ENCODE measurements at regions not wholly inside any gene's neighbourhood (a gene's known extent, or its start where the extent isn't known, plus 50 kb on each side); places are given as distances from the start of the nearest gene placed in this dataset.
"Not testable (repeated sequence)": the region's sequence is repeated elsewhere in the genome, so short reads cannot be mapped to it uniquely, and the experiment has no call there.

DNA sequence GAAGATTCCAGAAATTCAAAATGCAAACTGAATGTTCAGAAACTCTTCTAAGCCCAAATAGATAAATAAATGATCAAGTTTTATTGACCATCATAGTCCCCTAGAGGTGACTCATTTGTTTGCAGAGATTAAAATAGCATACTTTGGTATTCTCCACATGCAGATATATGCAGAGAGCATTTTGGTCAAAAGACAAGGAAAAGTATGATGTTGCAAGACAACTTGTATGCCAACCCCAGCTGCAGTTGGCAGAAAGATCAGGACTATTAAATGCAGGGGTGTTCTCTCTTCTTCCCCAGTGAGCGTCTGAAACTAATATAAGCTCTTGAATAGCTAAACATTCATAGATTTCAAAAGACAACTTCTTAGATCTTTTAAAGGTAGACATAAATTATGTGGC lies 404.9 kb downstream of the LTN1 start:
- Histone ChIP-seq H3K4me2 (replicated peaks; ENCODE audit: extremely low read depth, low read length, poor library complexity, severe bottlenecking) (no peak overlapping the region), H3K9ac (ENCODE audit: insufficient read depth, low read length, poor library complexity, severe bottlenecking) (no peak overlapping the region), H3K27me3 (ENCODE audit: control insufficient read depth in 2 of 2, insufficient read depth in 2 of 2, low read length in 2 of 2) (no peaks in the 10 kb centered on the region), H4K20me1 (ENCODE audit: insufficient read depth, low read length) (no peaks in the 10 kb centered on the region), H3K4me3 (replicated peaks in 1 of 3; ENCODE audit: low read depth in 2 of 3, low read length in 3 of 3) (no peak overlapping the region), H3K4me1 (ENCODE audit: control insufficient read depth in 1 of 2, insufficient read depth in 2 of 2, low read length in 2 of 2) (no peaks in the 10 kb centered on the region), H2AFZ (ENCODE audit: insufficient read depth, low read depth, low read length, poor library complexity, severe bottlenecking) (no peak overlapping the region), H3K9me3 (replicated peaks in 1 of 2; ENCODE audit: control insufficient read depth in 1 of 2, insufficient read depth in 1 of 2, low read length in 2 of 2) (no peaks in the 10 kb centered on the region), H3K79me2 (ENCODE audit: insufficient read depth, low read length) (no peaks in the 10 kb centered on the region), H3K27ac (ENCODE audit: low read depth in 1 of 2, low read length in 2 of 2) (no peak overlapping the region), H3K36me3 (replicated peaks in 1 of 2; ENCODE audit: control insufficient read depth in 1 of 2, insufficient read depth in 2 of 2, low read length in 2 of 2) (no peaks in the 10 kb centered on the region)
- Mint-ChIP-seq H3K9me3 (peaks cover 0 to 1% (median 0%) of the 10 kb centered on the region in 7 donors), H3K36me3 (no peaks in the 10 kb centered on the region), H3K4me1 (no peaks in the 10 kb centered on the region), H3K27me3 (ENCODE audit: low read depth in 3 of 3) (no peaks in the 10 kb centered on the region), H3K27ac (no peak overlapping the region), H3K4me3 (no peak overlapping the region)
- no peak for DNase-seq
- TF ChIP-seq, protein P1, sequence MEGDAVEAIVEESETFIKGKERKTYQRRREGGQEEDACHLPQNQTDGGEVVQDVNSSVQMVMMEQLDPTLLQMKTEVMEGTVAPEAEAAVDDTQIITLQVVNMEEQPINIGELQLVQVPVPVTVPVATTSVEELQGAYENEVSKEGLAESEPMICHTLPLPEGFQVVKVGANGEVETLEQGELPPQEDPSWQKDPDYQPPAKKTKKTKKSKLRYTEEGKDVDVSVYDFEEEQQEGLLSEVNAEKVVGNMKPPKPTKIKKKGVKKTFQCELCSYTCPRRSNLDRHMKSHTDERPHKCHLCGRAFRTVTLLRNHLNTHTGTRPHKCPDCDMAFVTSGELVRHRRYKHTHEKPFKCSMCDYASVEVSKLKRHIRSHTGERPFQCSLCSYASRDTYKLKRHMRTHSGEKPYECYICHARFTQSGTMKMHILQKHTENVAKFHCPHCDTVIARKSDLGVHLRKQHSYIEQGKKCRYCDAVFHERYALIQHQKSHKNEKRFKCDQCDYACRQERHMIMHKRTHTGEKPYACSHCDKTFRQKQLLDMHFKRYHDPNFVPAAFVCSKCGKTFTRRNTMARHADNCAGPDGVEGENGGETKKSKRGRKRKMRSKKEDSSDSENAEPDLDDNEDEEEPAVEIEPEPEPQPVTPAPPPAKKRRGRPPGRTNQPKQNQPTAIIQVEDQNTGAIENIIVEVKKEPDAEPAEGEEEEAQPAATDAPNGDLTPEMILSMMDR (IDR thresholded peaks at IDR 0.05): no peak
- intact Hi-C loops (cut with micrococcal nuclease): no loop called here
- no CpG with 5 or more reads among the region's 1 CpG for WGBS (ENCODE audit: insufficient coverage)

DNA sequence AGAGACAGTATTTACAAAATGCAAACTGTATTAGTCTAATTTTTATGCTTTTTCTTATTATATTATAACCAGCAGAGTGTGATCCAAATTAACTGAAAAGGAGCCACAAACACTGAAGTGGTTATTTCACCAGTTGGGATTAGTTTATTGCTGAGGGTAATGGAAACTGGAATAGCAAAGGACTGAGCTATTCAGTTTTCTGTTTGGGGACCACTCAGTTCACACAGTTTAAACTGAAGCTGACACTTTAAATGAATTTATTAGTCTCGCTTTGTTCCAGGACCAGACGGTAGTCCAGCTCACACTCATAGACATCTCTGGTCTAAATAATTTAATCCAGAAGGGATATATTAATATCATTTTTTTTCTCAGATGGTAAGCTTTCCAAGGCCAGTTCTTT lies 410.7 kb downstream of the LTN1 start:
- Mint-ChIP-seq H3K27ac (no peak overlapping the region), H3K27me3 (ENCODE audit: low read depth in 3 of 3) (no peaks in the 10 kb centered on the region), H3K36me3 (no peaks in the 10 kb centered on the region), H3K4me1 (no peaks in the 10 kb centered on the region), H3K9me3 (peaks cover 0 to 3% (median 0%) of the 10 kb centered on the region in 7 donors), H3K4me3 (no peak overlapping the region)
- Histone ChIP-seq H3K36me3 (replicated peaks in 1 of 2; ENCODE audit: control insufficient read depth in 1 of 2, insufficient read depth in 2 of 2, low read length in 2 of 2) (no peaks in the 10 kb centered on the region), H3K4me3 (replicated peaks in 1 of 3; ENCODE audit: low read depth in 2 of 3, low read length in 3 of 3) (no peak overlapping the region), H3K79me2 (ENCODE audit: insufficient read depth, low read length) (no peaks in the 10 kb centered on the region), H3K9me3 (replicated peaks in 1 of 2; ENCODE audit: control insufficient read depth in 1 of 2, insufficient read depth in 1 of 2, low read length in 2 of 2) (no peaks in the 10 kb centered on the region), H3K4me1 (ENCODE audit: control insufficient read depth in 1 of 2, insufficient read depth in 2 of 2, low read length in 2 of 2) (no peaks in the 10 kb centered on the region), H2AFZ (ENCODE audit: insufficient read depth, low read depth, low read length, poor library complexity, severe bottlenecking) (no peak overlapping the region), H3K27me3 (ENCODE audit: control insufficient read depth in 2 of 2, insufficient read depth in 2 of 2, low read length in 2 of 2) (no peaks in the 10 kb centered on the region), H3K27ac (ENCODE audit: low read depth in 1 of 2, low read length in 2 of 2) (no peak overlapping the region), H4K20me1 (ENCODE audit: insufficient read depth, low read length) (no peaks in the 10 kb centered on the region), H3K4me2 (replicated peaks; ENCODE audit: extremely low read depth, low read length, poor library complexity, severe bottlenecking) (no peak overlapping the region), H3K9ac (ENCODE audit: insufficient read depth, low read length, poor library complexity, severe bottlenecking) (no peak overlapping the region)
- intact Hi-C loops (cut with micrococcal nuclease): no loop called here
- no CpG with 5 or more reads among the region's 2 CpGs for WGBS (ENCODE audit: insufficient coverage)
- no peak for DNase-seq
- TF ChIP-seq, protein P1 (IDR thresholded peaks at IDR 0.05): no peak

DNA sequence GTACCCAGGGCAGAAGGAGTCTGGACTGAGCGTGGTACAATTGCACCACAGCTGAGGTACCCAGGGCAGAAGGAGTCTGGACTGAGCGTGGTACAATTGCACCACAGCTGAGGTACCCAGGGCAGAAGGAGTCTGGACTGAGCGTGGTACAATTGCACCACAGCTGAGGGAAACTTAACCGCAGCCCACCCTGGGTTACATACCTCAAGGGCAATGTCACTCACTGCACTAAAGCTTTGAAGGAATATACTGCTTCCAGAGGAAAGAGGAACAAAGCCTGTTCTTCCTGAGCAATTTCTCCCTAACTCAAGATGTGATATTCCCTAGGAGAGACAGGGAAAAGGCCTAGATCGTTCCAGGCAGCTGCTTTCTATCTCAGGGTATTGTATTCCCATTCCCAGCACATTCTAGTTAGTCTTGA lies 411.4 kb downstream of the LTN1 start:
- DNase-seq; H3K27me3 Mint-ChIP-seq (ENCODE audit: low read depth in 3 of 3); H3K9me3 Mint-ChIP-seq; H3K9me3 ChIP-seq (replicated peaks in 1 of 2; ENCODE audit: control insufficient read depth in 1 of 2, insufficient read depth in 1 of 2, low read length in 2 of 2); H3K4me3 Mint-ChIP-seq; H3K4me3 ChIP-seq (replicated peaks in 1 of 3; ENCODE audit: low read depth in 2 of 3, low read length in 3 of 3); H3K79me2 ChIP-seq (ENCODE audit: insufficient read depth, low read length); H3K27me3 ChIP-seq (ENCODE audit: control insufficient read depth in 2 of 2, insufficient read depth in 2 of 2, low read length in 2 of 2); H3K36me3 Mint-ChIP-seq; H3K4me1 ChIP-seq (ENCODE audit: control insufficient read depth in 1 of 2, insufficient read depth in 2 of 2, low read length in 2 of 2); H3K27ac ChIP-seq (ENCODE audit: low read depth in 1 of 2, low read length in 2 of 2); H4K20me1 ChIP-seq (ENCODE audit: insufficient read depth, low read length); H3K4me1 Mint-ChIP-seq; H2AFZ ChIP-seq (ENCODE audit: insufficient read depth, low read depth, low read length, poor library complexity, severe bottlenecking); H3K27ac Mint-ChIP-seq; H3K4me2 ChIP-seq (replicated peaks; ENCODE audit: extremely low read depth, low read length, poor library complexity, severe bottlenecking); H3K36me3 ChIP-seq (replicated peaks in 1 of 2; ENCODE audit: control insufficient read depth in 1 of 2, insufficient read depth in 2 of 2, low read length in 2 of 2); intact Hi-C loops (cut with micrococcal nuclease); H3K9ac ChIP-seq (ENCODE audit: insufficient read depth, low read length, poor library complexity, severe bottlenecking): not testable (repeated sequence)
- 30% methylated on average over 4 of the region's 5 CpGs for WGBS (ENCODE audit: insufficient coverage)
